Tibial artery (tissue), 4 donors: ENCODE measurements at regions not wholly inside any gene's neighbourhood (a gene's known extent, or its start where the extent isn't known, plus 50 kb on each side); places are given as distances from the start of the nearest gene placed in this dataset.

ENCODE experiments used
- DNase-seq, 2 donors: peaks; one replicate each; pipeline ENCODE4 v3.0.0-alpha.2; 2019
- H3K27ac ChIP-seq, 2 donors: fragments of 200-600 bp; sonication (generic) in 1 of 2; 1 replicate in 1 of 2; 2 replicates in 1 of 2; pipeline ENCODE4 v1.5.1; 2018 to 2019; ENCODE audit warnings: mild to moderate bottlenecking in 1 of 2
- H3K27me3 ChIP-seq, 2 donors: fragments of 200-600 bp; sonication (generic) in 1 of 2; one replicate each; pipeline versions ENCODE4 v1.5.1 to v1.6.0; 2016 to 2019
- H3K36me3 ChIP-seq, 3 donors: fragments of 200-600 bp; sonication (generic) in 2 of 3; one replicate each; pipeline ENCODE4 v1.5.1; 2016 to 2019; ENCODE audit warnings: mild to moderate bottlenecking in 2 of 3
- H3K4me1 ChIP-seq, 4 donors: fragments of 200-600 bp; sonication (generic) in 2 of 4; 1 replicate in 3 of 4; 2 replicates in 1 of 4; pipeline ENCODE4 v1.5.1; 2016 to 2019
- H3K4me3 ChIP-seq, 2 donors: fragments of 200-600 bp; sonication (generic) in 1 of 2; 1 replicate in 1 of 2; 2 replicates in 1 of 2; pipeline ENCODE4 v1.5.1; 2018 to 2019; ENCODE audit warnings: mild to moderate bottlenecking in 2 of 2
- H3K9me3 ChIP-seq, 3 donors: fragments of 200-600 bp; sonication (generic) in 1 of 3; one replicate each; pipeline ENCODE4 v1.5.1; 2016 to 2019
- intact Hi-C: fragments of 100-400 bp; cut with DNase I; formaldehyde crosslinking; loops from one replicate; pipeline ENCODE4 v1.15.0; 2023; ENCODE audit warnings: low total_unique reads
- TF ChIP-seq, protein P1 (sequence below), 2 experiments: fragments of 200-600 bp in 1 of 2; fragments of 450-650 bp in 1 of 2; IDR thresholded peaks; one replicate each; pipeline ENCODE4 v1.5.1; 2017 to 2019; ENCODE audit warnings: antibody characterized with exemption in 2 of 2, mild to moderate bottlenecking in 1 of 2, moderate library complexity in 1 of 2

- intact Hi-C loops = no loop called here
- no peaks in the 10 kb centered on the region for H3K27me3 ChIP-seq
- DNase-seq = no peak
- H3K9me3 ChIP-seq = no peaks in the 10 kb centered on the region
- TF ChIP-seq, protein P1, sequence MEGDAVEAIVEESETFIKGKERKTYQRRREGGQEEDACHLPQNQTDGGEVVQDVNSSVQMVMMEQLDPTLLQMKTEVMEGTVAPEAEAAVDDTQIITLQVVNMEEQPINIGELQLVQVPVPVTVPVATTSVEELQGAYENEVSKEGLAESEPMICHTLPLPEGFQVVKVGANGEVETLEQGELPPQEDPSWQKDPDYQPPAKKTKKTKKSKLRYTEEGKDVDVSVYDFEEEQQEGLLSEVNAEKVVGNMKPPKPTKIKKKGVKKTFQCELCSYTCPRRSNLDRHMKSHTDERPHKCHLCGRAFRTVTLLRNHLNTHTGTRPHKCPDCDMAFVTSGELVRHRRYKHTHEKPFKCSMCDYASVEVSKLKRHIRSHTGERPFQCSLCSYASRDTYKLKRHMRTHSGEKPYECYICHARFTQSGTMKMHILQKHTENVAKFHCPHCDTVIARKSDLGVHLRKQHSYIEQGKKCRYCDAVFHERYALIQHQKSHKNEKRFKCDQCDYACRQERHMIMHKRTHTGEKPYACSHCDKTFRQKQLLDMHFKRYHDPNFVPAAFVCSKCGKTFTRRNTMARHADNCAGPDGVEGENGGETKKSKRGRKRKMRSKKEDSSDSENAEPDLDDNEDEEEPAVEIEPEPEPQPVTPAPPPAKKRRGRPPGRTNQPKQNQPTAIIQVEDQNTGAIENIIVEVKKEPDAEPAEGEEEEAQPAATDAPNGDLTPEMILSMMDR (IDR thresholded peaks at IDR 0.05) = no peak
- no peaks in the 10 kb centered on the region for H3K36me3 ChIP-seq
- H3K27ac ChIP-seq = no peak overlapping the region
- no peak overlapping the region for H3K4me3 ChIP-seq
- H3K4me1 ChIP-seq = peaks cover 0 to 3% (median 0%) of the 10 kb centered on the region in 4 donors
Observed at GRCh38 chr9:18202924-18203323, 271.0 kb upstream of the ADAMTSL1 start.

GRCh38 chr9:18207735-18208134 is 266.2 kb upstream of the ADAMTSL1 start:
- TF ChIP-seq, protein P1 (IDR thresholded peaks at IDR 0.05) = no peak
- Histone ChIP-seq H3K27me3 (no peaks in the 10 kb centered on the region), H3K27ac (no peak overlapping the region), H3K9me3 (no peaks in the 10 kb centered on the region), H3K4me1 (peaks cover 0 to 8% (median 0%) of the 10 kb centered on the region in 4 donors), H3K4me3 (no peak overlapping the region), H3K36me3 (no peaks in the 10 kb centered on the region)
- DNase-seq = no peak
- intact Hi-C loops = no loop called here

- TF ChIP-seq, protein P1 (IDR thresholded peaks at IDR 0.05) = peak; percentile 47 to 55
- intact Hi-C loops = no loop called here
- Histone ChIP-seq H3K36me3 (no peaks in the 10 kb centered on the region), H3K27me3 (no peaks in the 10 kb centered on the region), H3K9me3 (no peaks in the 10 kb centered on the region), H3K27ac (no peak overlapping the region), H3K4me3 (no peak overlapping the region), H3K4me1 (peaks cover 0 to 8% (median 0%) of the 10 kb centered on the region in 4 donors)
- no peak for DNase-seq
Observed at GRCh38 chr9:18208166-18209059, 265.5 kb upstream of the ADAMTSL1 start.

DNA sequence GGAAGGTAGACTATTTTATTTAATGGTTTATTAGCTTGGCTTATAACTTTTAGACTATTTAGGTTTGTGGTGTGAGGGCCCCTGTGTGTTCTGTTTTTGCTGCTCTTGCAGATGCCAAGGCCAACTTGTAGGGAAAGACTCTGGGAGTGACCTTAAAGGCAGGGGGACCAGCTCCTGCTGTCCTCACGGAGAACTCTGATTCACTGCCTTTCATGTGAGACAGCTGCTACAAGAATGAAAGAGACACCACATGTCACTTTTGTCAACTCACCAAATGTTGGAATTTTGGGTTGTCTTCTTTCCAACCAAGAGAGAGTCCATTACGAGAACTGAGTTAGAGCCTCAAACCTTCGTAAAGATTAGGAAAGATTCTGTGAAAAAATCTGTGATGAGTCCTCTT is 258.3 kb upstream of the ADAMTSL1 start:
- Histone ChIP-seq H3K4me3 (no peak overlapping the region), H3K36me3 (no peaks in the 10 kb centered on the region), H3K27ac (no peak overlapping the region), H3K9me3 (no peaks in the 10 kb centered on the region), H3K4me1 (no peaks in the 10 kb centered on the region), H3K27me3 (no peaks in the 10 kb centered on the region)
- TF ChIP-seq, protein P1 (IDR thresholded peaks at IDR 0.05) = no peak
- DNase-seq = no peak
- intact Hi-C loops = no loop called here

DNA sequence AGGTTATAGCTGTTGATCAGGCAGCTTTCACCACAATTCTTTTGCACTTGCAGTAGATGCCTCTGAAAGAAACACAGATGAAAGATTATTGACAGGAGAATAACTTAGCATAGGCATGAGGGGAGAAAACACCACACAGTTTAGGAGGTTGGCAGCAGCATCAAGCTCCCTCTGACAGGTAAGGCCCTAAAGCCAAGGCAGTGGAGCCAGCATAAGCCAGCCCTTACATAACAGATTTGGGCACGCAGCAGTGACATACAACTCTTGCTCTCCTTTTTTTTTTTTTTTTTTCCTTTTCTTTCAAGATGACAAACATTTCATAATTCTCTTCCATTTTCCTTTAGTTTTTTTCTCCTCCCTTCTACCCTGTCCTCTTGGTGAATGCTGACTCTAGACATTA is 257.6 kb upstream of the ADAMTSL1 start:
- Histone ChIP-seq H3K4me1 (no peaks in the 10 kb centered on the region), H3K4me3 (no peak overlapping the region), H3K27me3 (no peaks in the 10 kb centered on the region), H3K9me3 (no peaks in the 10 kb centered on the region), H3K36me3 (no peaks in the 10 kb centered on the region), H3K27ac (no peak overlapping the region)
- intact Hi-C loops = no loop called here
- TF ChIP-seq, protein P1 (IDR thresholded peaks at IDR 0.05) = no peak
- no peak for DNase-seq
